GM21360 (cell line): ENCODE measurements at regions not wholly inside any gene's neighbourhood (a gene's known extent, or its start where the extent isn't known, plus 50 kb on each side); places are given as distances from the start of the nearest gene placed in this dataset.

Experiments used
- ATAC-seq: cut with Tn5 transposase; IDR thresholded peaks from one replicate; pipeline ENCODE4 v1.9.1; 2021; ENCODE audit warnings: mild to moderate bottlenecking, moderate library complexity; ENCODE audit not compliant: unreplicated experiment

- ATAC-seq = no peak
These were observed 162.3 kb upstream of the CCDC68 start for GRCh38 chr18:55121397-55122170.

GRCh38 chr18:55120896-55121295 lies 161.6 kb upstream of the CCDC68 start:
- no peak for ATAC-seq

- ATAC-seq = no peak
These were observed 160.2 kb upstream of the CCDC68 start for GRCh38 chr18:55119434-55119833.

GRCh38 chr18:55119016-55119415 lies 159.8 kb upstream of the CCDC68 start:
- no peak for ATAC-seq

- ATAC-seq = no peak
These were observed 157.6 kb upstream of the CCDC68 start for GRCh38 chr18:55116863-55117262.

- ATAC-seq = no peak
These were observed 156.3 kb upstream of the CCDC68 start for GRCh38 chr18:55115606-55116005.

GRCh38 chr18:55114876-55115275 lies 155.6 kb upstream of the CCDC68 start:
- no peak for ATAC-seq

GRCh38 chr18:55113800-55114199 lies 154.5 kb upstream of the CCDC68 start:
- ATAC-seq = no peak

- ATAC-seq = no peak
These were observed 152.0 kb upstream of the CCDC68 start for GRCh38 chr18:55111271-55111670.

- no peak for ATAC-seq
These were observed 151.2 kb upstream of the CCDC68 start for GRCh38 chr18:55110436-55110835.

GRCh38 chr18:55109818-55110414 lies 150.7 kb upstream of the CCDC68 start:
- no peak for ATAC-seq

GRCh38 chr18:55106906-55107305 lies 147.6 kb upstream of the CCDC68 start:
- ATAC-seq = no peak

- no peak for ATAC-seq
These were observed 147.2 kb upstream of the CCDC68 start for GRCh38 chr18:55106466-55106865.

- ATAC-seq = no peak
These were observed 146.6 kb upstream of the CCDC68 start for GRCh38 chr18:55105873-55106272.

GRCh38 chr18:55102958-55103456 lies 143.7 kb upstream of the CCDC68 start:
- ATAC-seq = no peak

GRCh38 chr18:55102501-55102900 lies 143.2 kb upstream of the CCDC68 start:
- ATAC-seq = no peak

GRCh38 chr18:55101458-55101824 lies 142.2 kb upstream of the CCDC68 start:
- ATAC-seq = no peak

GRCh38 chr18:55100817-55101457 lies 141.7 kb upstream of the CCDC68 start:
- ATAC-seq = no peak

GRCh38 chr18:55097456-55098170 lies 138.4 kb upstream of the CCDC68 start:
- no peak for ATAC-seq

GRCh38 chr18:55096263-55096951 lies 137.1 kb upstream of the CCDC68 start:
- no peak for ATAC-seq

GRCh38 chr18:55095584-55095983 lies 136.3 kb upstream of the CCDC68 start:
- no peak for ATAC-seq
